ENCODE measurements at regions not wholly inside any gene's neighbourhood (a gene's known extent, or its start where the extent isn't known, plus 50 kb on each side); places are given as distances from the start of the nearest gene placed in this dataset.

GRCh38 chr4:126859872-126860271, 772.9 kb upstream of the INTU start:
- no peak for TF ChIP-seq PAX5 (IDR thresholded peaks at IDR 0.05; ENCODE audit: insufficient read depth, low read length, severe bottlenecking)
- no peak for TF ChIP-seq POU2F2 (IDR thresholded peaks at IDR 0.05; ENCODE audit: low read depth, low read length)
- no peak for TF ChIP-seq TAF1 (IDR thresholded peaks at IDR 0.05; ENCODE audit: low read depth, low read length)
- no peak for TF ChIP-seq POLR2AphosphoS5 (IDR thresholded peaks at IDR 0.05; ENCODE audit: low read depth, low read length)
- no peak for TF ChIP-seq POLR2A (IDR thresholded peaks at IDR 0.05; ENCODE audit: low read depth, low read length)
- FAIRE-seq (no peak), DNase-seq (ENCODE audit: insufficient read length, low spot score) (no peak)

- FAIRE-seq: no peak
- no peak for DNase-seq (ENCODE audit: insufficient read length, low spot score)
- no peak for TF ChIP-seq POLR2AphosphoS5 (IDR thresholded peaks at IDR 0.05; ENCODE audit: low read depth, low read length)
- no peak for TF ChIP-seq PAX5 (IDR thresholded peaks at IDR 0.05; ENCODE audit: insufficient read depth, low read length, severe bottlenecking)
- TF ChIP-seq TAF1 (IDR thresholded peaks at IDR 0.05; ENCODE audit: low read depth, low read length): no peak
- no peak for TF ChIP-seq SPI1 (IDR thresholded peaks at IDR 0.05; ENCODE audit: low read depth, low read length)
Observed at GRCh38 chr4:126860308-126860707, 772.4 kb upstream of the INTU start.

GRCh38 chr4:126869967-126870366, 762.8 kb upstream of the INTU start:
- TF ChIP-seq POLR2AphosphoS5 (IDR thresholded peaks at IDR 0.05; ENCODE audit: low read depth, low read length) (no peak), PAX5 (IDR thresholded peaks at IDR 0.05; ENCODE audit: insufficient read depth, low read length, severe bottlenecking) (no peak), TAF1 (IDR thresholded peaks at IDR 0.05; ENCODE audit: low read depth, low read length) (no peak), POU2F2 (IDR thresholded peaks at IDR 0.05; ENCODE audit: low read depth, low read length) (no peak), POLR2A (IDR thresholded peaks at IDR 0.05; ENCODE audit: low read depth, low read length) (no peak), SPI1 (IDR thresholded peaks at IDR 0.05; ENCODE audit: low read depth, low read length) (no peak)
- FAIRE-seq (no peak), DNase-seq (ENCODE audit: insufficient read length, low spot score) (no peak)

- TF ChIP-seq POLR2AphosphoS5 (IDR thresholded peaks at IDR 0.05; ENCODE audit: low read depth, low read length) (no peak), TAF1 (IDR thresholded peaks at IDR 0.05; ENCODE audit: low read depth, low read length) (no peak)
- DNase-seq (ENCODE audit: insufficient read length, low spot score) (no peak), FAIRE-seq (no peak)
Observed at GRCh38 chr4:126871810-126872209, 760.9 kb upstream of the INTU start.

GRCh38 chr4:126874533-126874932, 758.2 kb upstream of the INTU start:
- DNase-seq (ENCODE audit: insufficient read length, low spot score) (no peak), FAIRE-seq (no peak)
- TF ChIP-seq SPI1 (IDR thresholded peaks at IDR 0.05; ENCODE audit: low read depth, low read length) (no peak), POU2F2 (IDR thresholded peaks at IDR 0.05; ENCODE audit: low read depth, low read length) (no peak), POLR2A (IDR thresholded peaks at IDR 0.05; ENCODE audit: low read depth, low read length) (no peak), PAX5 (IDR thresholded peaks at IDR 0.05; ENCODE audit: insufficient read depth, low read length, severe bottlenecking) (no peak), TAF1 (IDR thresholded peaks at IDR 0.05; ENCODE audit: low read depth, low read length) (no peak), POLR2AphosphoS5 (IDR thresholded peaks at IDR 0.05; ENCODE audit: low read depth, low read length) (no peak)

GRCh38 chr4:126888968-126889367, 743.8 kb upstream of the INTU start:
- no peak for FAIRE-seq
- TF ChIP-seq POLR2A (IDR thresholded peaks at IDR 0.05; ENCODE audit: low read depth, low read length) (no peak), POU2F2 (IDR thresholded peaks at IDR 0.05; ENCODE audit: low read depth, low read length) (no peak), POLR2AphosphoS5 (IDR thresholded peaks at IDR 0.05; ENCODE audit: low read depth, low read length) (no peak), PAX5 (IDR thresholded peaks at IDR 0.05; ENCODE audit: insufficient read depth, low read length, severe bottlenecking) (no peak), TAF1 (IDR thresholded peaks at IDR 0.05; ENCODE audit: low read depth, low read length) (no peak), SPI1 (IDR thresholded peaks at IDR 0.05; ENCODE audit: low read depth, low read length) (no peak)

GRCh38 chr4:126890383-126890782, 742.4 kb upstream of the INTU start:
- DNase-seq (ENCODE audit: insufficient read length, low spot score) (no peak), FAIRE-seq (no peak)
- no peak for TF ChIP-seq TAF1 (IDR thresholded peaks at IDR 0.05; ENCODE audit: low read depth, low read length)
- no peak for TF ChIP-seq POLR2A (IDR thresholded peaks at IDR 0.05; ENCODE audit: low read depth, low read length)
- TF ChIP-seq SPI1 (IDR thresholded peaks at IDR 0.05; ENCODE audit: low read depth, low read length): no peak
- no peak for TF ChIP-seq POLR2AphosphoS5 (IDR thresholded peaks at IDR 0.05; ENCODE audit: low read depth, low read length)
- no peak for TF ChIP-seq POU2F2 (IDR thresholded peaks at IDR 0.05; ENCODE audit: low read depth, low read length)
- TF ChIP-seq PAX5 (IDR thresholded peaks at IDR 0.05; ENCODE audit: insufficient read depth, low read length, severe bottlenecking): no peak

More at GRCh38 chr4:126888968-126889367, 743.8 kb upstream of the INTU start:
- DNase-seq (ENCODE audit: insufficient read length, low spot score): no peak

- FAIRE-seq: no peak
- TF ChIP-seq TAF1 (IDR thresholded peaks at IDR 0.05; ENCODE audit: low read depth, low read length) (no peak), POLR2A (IDR thresholded peaks at IDR 0.05; ENCODE audit: low read depth, low read length) (no peak), SPI1 (IDR thresholded peaks at IDR 0.05; ENCODE audit: low read depth, low read length) (no peak), POLR2AphosphoS5 (IDR thresholded peaks at IDR 0.05; ENCODE audit: low read depth, low read length) (no peak), PAX5 (IDR thresholded peaks at IDR 0.05; ENCODE audit: insufficient read depth, low read length, severe bottlenecking) (no peak), POU2F2 (IDR thresholded peaks at IDR 0.05; ENCODE audit: low read depth, low read length) (no peak)
Observed at GRCh38 chr4:126890994-126891393, 741.8 kb upstream of the INTU start.

GRCh38 chr4:126894963-126895362, 737.8 kb upstream of the INTU start:
- DNase-seq (ENCODE audit: insufficient read length, low spot score) (no peak), FAIRE-seq (no peak)
- TF ChIP-seq POU2F2 (IDR thresholded peaks at IDR 0.05; ENCODE audit: low read depth, low read length) (no peak), SPI1 (IDR thresholded peaks at IDR 0.05; ENCODE audit: low read depth, low read length) (peak; percentile 23; the same call in 1 of the 2 replicates), PAX5 (IDR thresholded peaks at IDR 0.05; ENCODE audit: insufficient read depth, low read length, severe bottlenecking) (no peak)

More at GRCh38 chr4:126890994-126891393, 741.8 kb upstream of the INTU start:
- DNase-seq (ENCODE audit: insufficient read length, low spot score): no peak

- FAIRE-seq (no peak), DNase-seq (ENCODE audit: insufficient read length, low spot score) (no peak)
- TF ChIP-seq TAF1 (IDR thresholded peaks at IDR 0.05; ENCODE audit: low read depth, low read length) (no peak), SPI1 (IDR thresholded peaks at IDR 0.05; ENCODE audit: low read depth, low read length) (no peak), POLR2AphosphoS5 (IDR thresholded peaks at IDR 0.05; ENCODE audit: low read depth, low read length) (no peak), POU2F2 (IDR thresholded peaks at IDR 0.05; ENCODE audit: low read depth, low read length) (no peak), POLR2A (IDR thresholded peaks at IDR 0.05; ENCODE audit: low read depth, low read length) (no peak), PAX5 (IDR thresholded peaks at IDR 0.05; ENCODE audit: insufficient read depth, low read length, severe bottlenecking) (no peak)
Observed at GRCh38 chr4:126895988-126896570, 736.7 kb upstream of the INTU start.
